A673 (cell line): ENCODE measurements at regions not wholly inside any gene's neighbourhood (a gene's known extent, or its start where the extent isn't known, plus 50 kb on each side); places are given as distances from the start of the nearest gene placed in this dataset.

Experiments used
- BruUV-seq: library from RNA; stranded (reverse); fragments of 400-500 nt; replicated peaks from 2 replicates; lab custom pipeline; 2021; lab: Mats Ljungman, UMichigan
- CTCF ChIA-PET: fragments of 300-600 bp; sonication (Branson Sonifier 250); formaldehyde crosslinking; loops from one replicate; lab custom pipeline; 2022; ENCODE audit warnings: antibody characterized with exemption; lab: Charles Lee
- POLR2A ChIA-PET: fragments of 300-600 bp; sonication (Branson Sonifier 250); formaldehyde crosslinking; loops from one replicate; lab custom pipeline; 2022; ENCODE audit warnings: antibody characterized with exemption; ENCODE audit not compliant: low non-redundant PET; lab: Charles Lee
- DNase-seq: peaks from one replicate; pipeline ENCODE4 v3.0.0-alpha.2; 2015; ENCODE audit warnings: low spot score
- H3K27ac ChIP-seq: fragments of 200-600 bp; sonication (generic); 2 replicates; pipeline ENCODE4 v1.5.1; 2016; ENCODE audit warnings: mixed run types, low read depth, mild to moderate bottlenecking, mixed read lengths, antibody characterized with exemption, low read length; ENCODE audit not compliant: poor library complexity, severe bottlenecking
- H3K27me3 ChIP-seq: fragments of 200-600 bp; sonication (generic); replicated peaks from 2 replicates; pipeline ENCODE4 v1.6.1; 2017; ENCODE audit warnings: mixed run types, low read depth, mild to moderate bottlenecking, mixed read lengths, antibody characterized with exemption, low read length; ENCODE audit not compliant: insufficient read depth, poor library complexity
- H3K36me3 ChIP-seq: fragments of 200-600 bp; sonication (generic); 2 replicates; pipeline ENCODE4 v1.6.1; 2016; ENCODE audit warnings: mixed run types, mild to moderate bottlenecking, mixed read lengths, antibody characterized with exemption, low read length; ENCODE audit not compliant: insufficient read depth, poor library complexity, severe bottlenecking
- H3K4me1 ChIP-seq: fragments of 200-600 bp; sonication (generic); 2 replicates; pipeline ENCODE4 v1.6.1; 2017; ENCODE audit warnings: mixed run types, mild to moderate bottlenecking, mixed read lengths, antibody characterized with exemption, low read length; ENCODE audit not compliant: insufficient read depth, poor library complexity, severe bottlenecking
- H3K4me3 ChIP-seq: fragments of 200-600 bp; sonication (generic); 2 replicates; pipeline ENCODE4 v1.5.1; 2016; ENCODE audit warnings: low read depth, mixed run types, mild to moderate bottlenecking, mixed read lengths, low read length; ENCODE audit not compliant: poor library complexity, severe bottlenecking
- H3K9me3 ChIP-seq: fragments of 200-600 bp; sonication (generic); 2 replicates; pipeline ENCODE4 v1.6.1; 2016; ENCODE audit warnings: mixed run types, low read depth, mild to moderate bottlenecking, mixed read lengths, antibody characterized with exemption, low read length; ENCODE audit not compliant: poor library complexity, severe bottlenecking
- EZH2 ChIP-seq: fragments of 200-600 bp; sonication (generic); IDR thresholded peaks from 2 replicates; pipeline ENCODE4 v1.6.1; 2017; ENCODE audit warnings: borderline replicate concordance, low read depth, mild to moderate bottlenecking, mixed read lengths, antibody characterized with exemption, low read length; ENCODE audit not compliant: poor library complexity, severe bottlenecking
- intact Hi-C: fragments of 100-400 bp; cut with micrococcal nuclease; formaldehyde crosslinking; loops from one replicate; pipeline ENCODE4 v1.10.0; 2022; ENCODE audit not compliant: unreplicated experiment
- TF ChIP-seq, protein P1 (sequence below): fragments of 300-800, 200-600 bp; sonication (generic); conservative IDR thresholded peaks from 2 replicates; pipeline ENCODE4 v1.5.1; 2017; ENCODE audit warnings: low read depth, mild to moderate bottlenecking, antibody characterized with exemption, low read length, moderate library complexity, mixed read lengths

DNA sequence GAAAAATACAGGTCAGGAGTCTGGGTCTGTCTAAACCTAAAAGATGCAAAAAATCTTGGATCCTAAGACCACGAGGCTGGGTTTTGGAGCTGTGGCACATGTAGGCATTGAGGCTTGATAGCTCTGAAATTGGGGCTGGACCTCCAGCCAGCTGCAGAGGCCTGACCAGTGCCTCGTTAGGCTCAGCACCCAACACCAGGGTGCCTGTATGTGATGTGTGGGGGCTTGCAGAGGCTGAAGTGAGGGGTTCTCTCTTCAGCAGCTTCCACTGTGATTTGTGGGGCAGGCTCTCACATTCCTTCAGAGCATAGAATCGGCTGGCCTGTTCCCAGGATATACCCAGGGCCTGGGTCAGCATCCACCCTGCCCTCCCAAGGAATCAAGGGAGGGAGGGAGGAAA, 247.8 kb downstream of the BUB3 start:
- intact Hi-C loops: no loop called here
- Histone ChIP-seq H3K27me3 (no peaks in the 10 kb centered on the region), H3K27ac (no peak overlapping the region), H3K4me1 (no peaks in the 10 kb centered on the region), H3K36me3 (no peaks in the 10 kb centered on the region), H3K4me3 (no peak overlapping the region), H3K9me3 (peaks cover 10% of the 10 kb centered on the region)
- DNase-seq: no peak
- TF ChIP-seq EZH2: no peak
- TF ChIP-seq, protein P1, sequence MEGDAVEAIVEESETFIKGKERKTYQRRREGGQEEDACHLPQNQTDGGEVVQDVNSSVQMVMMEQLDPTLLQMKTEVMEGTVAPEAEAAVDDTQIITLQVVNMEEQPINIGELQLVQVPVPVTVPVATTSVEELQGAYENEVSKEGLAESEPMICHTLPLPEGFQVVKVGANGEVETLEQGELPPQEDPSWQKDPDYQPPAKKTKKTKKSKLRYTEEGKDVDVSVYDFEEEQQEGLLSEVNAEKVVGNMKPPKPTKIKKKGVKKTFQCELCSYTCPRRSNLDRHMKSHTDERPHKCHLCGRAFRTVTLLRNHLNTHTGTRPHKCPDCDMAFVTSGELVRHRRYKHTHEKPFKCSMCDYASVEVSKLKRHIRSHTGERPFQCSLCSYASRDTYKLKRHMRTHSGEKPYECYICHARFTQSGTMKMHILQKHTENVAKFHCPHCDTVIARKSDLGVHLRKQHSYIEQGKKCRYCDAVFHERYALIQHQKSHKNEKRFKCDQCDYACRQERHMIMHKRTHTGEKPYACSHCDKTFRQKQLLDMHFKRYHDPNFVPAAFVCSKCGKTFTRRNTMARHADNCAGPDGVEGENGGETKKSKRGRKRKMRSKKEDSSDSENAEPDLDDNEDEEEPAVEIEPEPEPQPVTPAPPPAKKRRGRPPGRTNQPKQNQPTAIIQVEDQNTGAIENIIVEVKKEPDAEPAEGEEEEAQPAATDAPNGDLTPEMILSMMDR: no peak
- ChIA-PET CTCF (no interaction called here), POLR2A (no interaction called here)
- BruUV-seq: no TSS peak

DNA sequence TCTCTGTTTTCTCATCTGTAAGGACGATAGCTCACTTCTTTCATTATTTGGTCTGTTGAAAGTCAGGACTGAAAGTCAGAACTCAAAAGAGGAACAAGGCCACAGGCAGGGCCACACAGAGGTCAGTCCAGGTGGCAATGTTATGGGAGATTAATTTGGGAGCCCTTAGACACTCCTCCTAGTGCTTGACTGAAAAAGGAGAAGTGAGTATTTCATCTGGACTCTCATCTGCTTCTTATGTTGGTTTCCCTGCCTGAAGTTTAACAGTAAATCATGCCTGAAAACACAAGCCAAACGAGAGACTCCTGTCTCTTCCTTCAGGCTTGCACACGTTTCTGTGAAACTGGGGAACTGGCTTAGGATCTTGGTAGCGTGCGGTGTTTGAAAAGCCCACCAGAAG, 248.5 kb downstream of the BUB3 start:
- TF ChIP-seq, protein P1: no peak
- BruUV-seq: no TSS peak
- ChIA-PET CTCF (no interaction called here), POLR2A (no interaction called here)
- intact Hi-C loops: no loop called here
- H3K27ac ChIP-seq: no peak overlapping the region
- peaks cover 10% of the 10 kb centered on the region for H3K9me3 ChIP-seq
- H3K4me1 ChIP-seq: no peaks in the 10 kb centered on the region
- no peak for DNase-seq
- H3K4me3 ChIP-seq: no peak overlapping the region
- no peaks in the 10 kb centered on the region for H3K27me3 ChIP-seq
- no peaks in the 10 kb centered on the region for H3K36me3 ChIP-seq

DNA sequence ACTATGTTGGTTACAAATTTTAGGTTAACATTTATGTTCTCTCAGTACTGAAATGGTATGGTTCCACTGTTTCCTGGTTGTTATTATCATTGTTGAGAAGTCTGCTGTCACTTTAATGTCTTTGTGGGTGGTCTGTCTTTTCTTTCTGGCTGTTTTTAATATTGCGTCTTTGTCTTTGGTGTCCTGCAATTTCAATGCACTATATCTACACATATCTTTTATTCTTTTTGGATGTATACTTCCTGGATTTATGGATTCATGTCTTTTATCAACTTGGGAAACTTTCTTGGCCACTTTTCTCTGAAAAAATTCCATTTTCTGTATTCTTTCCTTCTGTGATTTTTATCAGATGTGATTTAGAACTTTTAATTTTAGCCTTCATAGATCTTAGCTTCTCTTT, 250.2 kb downstream of the BUB3 start:
- H3K9me3 ChIP-seq: peaks cover 10% of the 10 kb centered on the region
- POLR2A ChIA-PET: no interaction called here
- no peak overlapping the region for H3K27ac ChIP-seq
- CTCF ChIA-PET: no interaction called here
- no peak for DNase-seq
- no peaks in the 10 kb centered on the region for H3K4me1 ChIP-seq
- no peak overlapping the region for H3K4me3 ChIP-seq
- no peaks in the 10 kb centered on the region for H3K36me3 ChIP-seq
- TF ChIP-seq EZH2: no peak
- TF ChIP-seq, protein P1: no peak
- intact Hi-C loops: no loop called here
- no peaks in the 10 kb centered on the region for H3K27me3 ChIP-seq
- no TSS peak for BruUV-seq
